SU-DHL-6 (cell line): ENCODE measurements at regions not wholly inside any gene's neighbourhood (a gene's known extent, or its start where the extent isn't known, plus 50 kb on each side); places are given as distances from the start of the nearest gene placed in this dataset.

Source experiments
- H2AFZ ChIP-seq: fragments of 200-600 bp; sonication (generic); 2 replicates; pipeline ENCODE4 v1.6.1; 2014; ENCODE audit warnings: low read depth, mild to moderate bottlenecking, moderate library complexity, mixed read lengths, antibody characterized with exemption, low read length; ENCODE audit not compliant: severe bottlenecking
- H3F3A ChIP-seq: fragments of 200-600 bp; shearing (Covaris generic); 2 replicates; pipeline ENCODE4 v1.6.0; 2016; ENCODE audit warnings: antibody characterized with exemption, mild to moderate bottlenecking; ENCODE audit not compliant: insufficient read depth
- H3K27ac ChIP-seq: fragments of 200-600 bp; sonication (generic); 2 replicates; pipeline ENCODE4 v1.5.1; 2016; ENCODE audit warnings: low read depth, mild to moderate bottlenecking, low read length, moderate library complexity, mixed read lengths
- H3K27me3 ChIP-seq: fragments of 200-600 bp; sonication (generic), shearing (Covaris generic); 2 replicates; pipeline ENCODE4 v1.6.0; 2014; ENCODE audit warnings: mild to moderate bottlenecking, low read length
- H3K36me3 ChIP-seq: fragments of 200-600 bp; sonication (generic); 2 replicates; pipeline ENCODE4 v1.6.1; 2014; ENCODE audit warnings: mild to moderate bottlenecking, low read length, mixed read lengths
- H3K4me2 ChIP-seq: fragments of 300-600, 200-600 bp; shearing (Covaris generic), sonication (generic); 2 replicates; pipeline ENCODE4 v1.6.0; 2014; ENCODE audit warnings: low read length, low read depth, mild to moderate bottlenecking; ENCODE audit not compliant: poor library complexity, severe bottlenecking
- H3K4me3 ChIP-seq: fragments of 200-600 bp; sonication (generic); 2 replicates; pipeline ENCODE4 v1.5.1; 2014; ENCODE audit warnings: antibody characterized with exemption, low read length, mild to moderate bottlenecking, mixed read lengths; ENCODE audit not compliant: insufficient read depth, poor library complexity, severe bottlenecking
- H3K79me2 ChIP-seq: fragments of 200-600 bp; sonication (generic); 2 replicates; pipeline ENCODE4 v1.6.1; 2014; ENCODE audit warnings: mild to moderate bottlenecking, low read length, moderate library complexity; ENCODE audit not compliant: insufficient read depth
- H3K9ac ChIP-seq: fragments of 200-600 bp; sonication (generic); 2 replicates; pipeline ENCODE4 v1.7.0; 2014; ENCODE audit warnings: mild to moderate bottlenecking, low read length
- H3K9me2 ChIP-seq: fragments of 200-600 bp; sonication (generic); replicated peaks from 2 replicates; pipeline ENCODE4 v1.6.1; 2014; ENCODE audit warnings: low read length; ENCODE audit not compliant: insufficient read depth
- H3K9me3 ChIP-seq: fragments of 200-600 bp; sonication (generic); 2 replicates; pipeline ENCODE4 v1.6.1; 2014; ENCODE audit warnings: low read length, mixed read lengths; ENCODE audit not compliant: insufficient read depth
- H4K20me1 ChIP-seq: fragments of 200-600 bp; sonication (generic); 2 replicates; pipeline ENCODE4 v1.6.1; 2014; ENCODE audit warnings: low read depth, mild to moderate bottlenecking, antibody characterized with exemption, low read length, moderate library complexity, mixed read lengths
- CTCF ChIP-seq: fragments of 200-600 bp; sonication (generic); IDR thresholded peaks from one replicate; pipeline ENCODE4 v1.5.1; 2017; ENCODE audit warnings: antibody characterized with exemption, mild to moderate bottlenecking, low read length, moderate library complexity; ENCODE audit not compliant: insufficient read depth, poor library complexity, severe bottlenecking
- EZH2phosphoT487 ChIP-seq: fragments of 200-600 bp; sonication (generic), shearing (Covaris generic); conservative IDR thresholded peaks from 2 replicates; pipeline ENCODE4 v1.6.1; 2018; ENCODE audit warnings: mild to moderate bottlenecking, antibody characterized with exemption, low read length, moderate library complexity, mixed read lengths

GRCh38 chr1:118363396-118363795 lies 178.4 kb upstream of the SPAG17 start:
- Histone ChIP-seq H4K20me1 (no peaks in the 10 kb centered on the region; the same call in 1 of the 2 replicates), H3K9me2 (no peaks in the 10 kb centered on the region), H3K4me3 (no peak overlapping the region), H3K79me2 (no peaks in the 10 kb centered on the region), H3K9me3 (peaks cover 3% of the 10 kb centered on the region; the same call in 1 of the 2 replicates), H3K27ac (no peak overlapping the region), H3K9ac (no peak overlapping the region), H3K4me2 (no peak overlapping the region), H3K27me3 (no peaks in the 10 kb centered on the region), H2AFZ (no peak overlapping the region), H3F3A (no peaks in the 10 kb centered on the region), H3K36me3 (no peaks in the 10 kb centered on the region)
- no peak for TF ChIP-seq CTCF
- TF ChIP-seq EZH2phosphoT487: no peak

GRCh38 chr1:118360817-118361216 lies 175.8 kb upstream of the SPAG17 start:
- H2AFZ ChIP-seq: no peak overlapping the region
- no peak overlapping the region for H3K9ac ChIP-seq
- no peaks in the 10 kb centered on the region for H3K9me2 ChIP-seq
- H3F3A ChIP-seq: no peaks in the 10 kb centered on the region
- no peaks in the 10 kb centered on the region for H3K27me3 ChIP-seq
- H4K20me1 ChIP-seq: no peaks in the 10 kb centered on the region; the same call in 1 of the 2 replicates
- H3K4me3 ChIP-seq: no peak overlapping the region
- H3K79me2 ChIP-seq: no peaks in the 10 kb centered on the region
- no peak overlapping the region for H3K27ac ChIP-seq
- TF ChIP-seq EZH2phosphoT487 (no peak), CTCF (no peak)
- H3K9me3 ChIP-seq: peaks cover 3% of the 10 kb centered on the region; the same call in 1 of the 2 replicates
- no peak overlapping the region for H3K4me2 ChIP-seq
- H3K36me3 ChIP-seq: no peaks in the 10 kb centered on the region

DNA sequence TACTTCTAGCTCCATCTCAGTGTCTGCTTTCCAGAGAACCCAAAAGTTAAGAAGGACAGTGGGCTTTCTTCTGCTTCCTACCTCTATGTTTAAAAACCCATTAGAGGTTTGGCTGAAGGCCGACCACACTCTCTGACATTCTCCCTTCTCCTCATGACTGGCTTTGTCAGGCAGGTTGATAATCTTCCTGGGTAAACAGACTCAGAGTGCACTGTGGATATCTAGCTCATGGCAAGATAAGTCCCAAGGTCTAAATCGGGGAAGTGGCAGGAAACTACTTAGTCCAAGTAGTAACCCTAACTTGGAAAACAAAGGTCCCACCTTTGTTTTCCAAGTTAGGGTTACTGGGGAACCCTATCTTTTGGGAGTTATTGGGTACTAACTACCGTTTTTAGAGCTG lies 161.9 kb upstream of the SPAG17 start:
- H3K79me2 ChIP-seq: no peaks in the 10 kb centered on the region
- no peaks in the 10 kb centered on the region for H4K20me1 ChIP-seq
- H3K27ac ChIP-seq: no peak overlapping the region
- no peak overlapping the region for H3K4me2 ChIP-seq
- H3K9me3 ChIP-seq: no peaks in the 10 kb centered on the region
- no peaks in the 10 kb centered on the region for H3K27me3 ChIP-seq
- H3F3A ChIP-seq: no peaks in the 10 kb centered on the region
- H3K36me3 ChIP-seq: no peaks in the 10 kb centered on the region
- H3K9ac ChIP-seq: no peak overlapping the region
- H2AFZ ChIP-seq: no peak overlapping the region
- TF ChIP-seq CTCF: no peak
- TF ChIP-seq EZH2phosphoT487: no peak
- no peak overlapping the region for H3K4me3 ChIP-seq
- H3K9me2 ChIP-seq: no peaks in the 10 kb centered on the region
